HG02588 (cell line): ENCODE measurements at regions not wholly inside any gene's neighbourhood (a gene's known extent, or its start where the extent isn't known, plus 50 kb on each side); places are given as distances from the start of the nearest gene placed in this dataset.

Source experiments
- ATAC-seq: cut with Tn5 transposase; IDR thresholded peaks from one replicate; pipeline ENCODE4 v1.9.1; 2021; ENCODE audit warnings: mild to moderate bottlenecking, moderate library complexity; ENCODE audit not compliant: unreplicated experiment

DNA sequence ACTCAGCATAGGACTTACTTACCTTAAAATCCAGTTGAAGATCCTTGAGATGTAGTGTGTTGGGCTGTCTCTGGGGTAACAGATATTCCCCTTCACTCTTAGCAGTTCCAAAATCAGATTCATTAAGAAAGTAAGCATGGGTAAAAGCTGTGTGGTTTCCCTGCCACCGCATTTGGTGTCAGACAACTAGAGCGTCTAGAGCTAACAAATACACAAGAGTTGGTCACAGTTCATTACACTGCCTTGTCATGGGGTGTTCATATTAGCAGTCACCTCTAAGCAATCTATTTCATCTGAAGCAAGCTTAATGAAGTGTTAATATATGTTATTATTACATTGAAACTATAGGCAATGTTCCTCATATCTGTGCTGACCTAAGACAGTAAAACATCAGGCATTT, 342.8 kb downstream of the PPARGC1A start:
- no peak for ATAC-seq

DNA sequence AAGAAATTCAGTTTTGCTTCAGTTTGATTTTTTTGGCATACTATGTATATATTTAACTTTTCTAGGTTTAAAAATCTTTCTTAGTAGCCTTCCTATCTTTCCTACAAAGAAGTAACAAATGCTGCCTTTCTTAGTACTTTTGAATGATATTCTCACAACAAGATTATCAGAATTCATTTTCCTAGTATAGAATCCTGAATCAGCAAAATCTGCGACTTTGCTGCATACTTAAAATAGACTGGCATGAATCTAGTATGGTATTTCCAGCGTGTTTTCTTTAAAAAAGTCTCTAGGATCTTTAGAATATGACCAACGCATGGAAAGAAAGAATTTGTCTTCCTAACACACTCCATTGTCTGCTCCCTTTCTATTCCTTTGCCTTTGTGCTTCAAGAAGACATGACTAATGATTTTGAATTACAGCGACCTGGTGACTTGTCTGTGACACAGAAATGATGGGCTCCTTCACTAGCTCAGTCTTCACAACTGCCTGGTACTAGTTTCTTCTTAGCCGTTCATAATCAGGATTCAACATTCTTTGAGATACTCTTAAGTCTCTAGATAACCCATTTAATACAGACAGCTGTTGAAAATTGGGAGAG, 349.8 kb downstream of the PPARGC1A start:
- ATAC-seq = no peak

DNA sequence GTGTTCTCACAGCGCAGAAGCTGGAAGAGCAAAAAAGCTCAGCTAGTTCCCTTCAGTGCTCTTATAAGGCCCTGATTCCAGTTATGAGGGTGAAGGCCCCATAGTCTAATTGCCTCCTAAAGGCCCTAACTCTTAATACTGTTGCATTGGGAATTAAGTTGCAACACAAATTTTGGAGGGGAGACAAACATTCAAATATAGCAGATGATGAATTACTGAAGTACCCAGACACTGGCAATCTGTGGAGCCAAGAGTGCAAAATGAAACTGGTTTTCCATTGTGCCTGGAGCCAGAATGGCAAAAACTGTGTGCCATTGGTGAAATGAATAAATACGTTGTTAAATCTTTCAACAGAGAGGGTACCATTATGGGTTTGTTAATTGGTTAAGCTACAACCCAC, 356.0 kb downstream of the PPARGC1A start:
- ATAC-seq = no peak

DNA sequence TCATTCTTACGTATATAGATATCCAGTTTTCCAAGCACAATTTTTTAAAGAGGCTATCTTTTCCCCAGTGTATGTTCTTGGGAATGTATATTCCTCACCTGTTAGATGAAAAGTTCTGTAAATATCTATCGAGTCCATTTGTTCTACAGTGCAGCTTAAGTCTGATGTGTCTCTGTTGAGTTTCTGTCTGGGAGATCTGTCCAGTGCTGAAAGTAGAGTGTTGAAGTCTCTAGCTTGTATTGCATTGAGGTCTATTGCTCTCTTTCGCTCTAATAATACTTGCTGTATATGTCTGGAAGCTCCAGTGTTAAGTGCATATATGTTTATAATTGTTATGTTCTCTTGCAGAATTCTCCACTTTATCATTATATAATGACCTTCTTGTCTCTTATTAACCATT, 373.1 kb downstream of the PPARGC1A start:
- no peak for ATAC-seq

DNA sequence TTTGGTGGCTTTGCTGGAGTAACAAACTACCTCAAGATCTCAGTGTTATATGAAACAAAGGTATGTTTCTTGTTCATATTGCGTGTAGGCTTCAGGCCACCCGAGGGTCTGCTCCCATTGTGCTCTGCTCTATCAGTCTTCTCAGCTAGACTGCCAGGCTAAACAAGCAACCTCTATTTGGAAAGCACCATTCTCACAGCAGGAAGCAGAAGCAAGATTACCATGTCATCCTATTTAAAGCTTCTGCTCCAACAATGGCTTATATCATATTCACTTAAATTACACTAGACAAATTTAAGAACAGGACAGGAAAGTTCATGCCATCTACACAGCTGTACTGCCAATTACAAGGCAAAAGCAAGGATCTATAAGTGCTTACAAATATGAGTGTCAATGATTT, 385.8 kb downstream of the PPARGC1A start:
- ATAC-seq = no peak

DNA sequence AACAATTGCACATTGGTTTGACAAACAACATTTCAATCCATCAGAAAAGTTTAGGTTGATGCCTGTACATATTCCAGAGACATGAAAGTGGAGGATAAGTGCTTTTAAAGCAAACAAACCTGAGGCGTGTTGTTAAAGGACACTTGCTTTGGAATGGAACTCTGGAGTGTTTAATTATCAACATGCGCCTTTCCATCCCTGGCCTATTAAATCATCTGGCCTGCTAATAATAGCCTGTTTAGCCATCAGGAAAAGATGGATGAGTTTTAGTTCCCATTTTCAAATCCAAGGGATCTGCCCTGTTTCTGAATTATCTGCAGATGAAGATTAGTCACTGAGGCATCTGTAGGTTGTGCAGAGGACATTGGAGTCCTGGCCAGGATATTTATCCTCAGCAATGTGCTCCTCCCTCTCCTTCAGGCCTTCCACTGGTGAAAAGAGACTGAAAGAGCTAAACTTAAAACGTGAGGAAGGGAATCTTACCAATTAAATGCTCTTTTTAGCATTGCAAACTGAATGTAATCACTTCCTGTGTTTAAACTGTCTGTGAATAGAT, 388.9 kb downstream of the PPARGC1A start:
- ATAC-seq = no peak

DNA sequence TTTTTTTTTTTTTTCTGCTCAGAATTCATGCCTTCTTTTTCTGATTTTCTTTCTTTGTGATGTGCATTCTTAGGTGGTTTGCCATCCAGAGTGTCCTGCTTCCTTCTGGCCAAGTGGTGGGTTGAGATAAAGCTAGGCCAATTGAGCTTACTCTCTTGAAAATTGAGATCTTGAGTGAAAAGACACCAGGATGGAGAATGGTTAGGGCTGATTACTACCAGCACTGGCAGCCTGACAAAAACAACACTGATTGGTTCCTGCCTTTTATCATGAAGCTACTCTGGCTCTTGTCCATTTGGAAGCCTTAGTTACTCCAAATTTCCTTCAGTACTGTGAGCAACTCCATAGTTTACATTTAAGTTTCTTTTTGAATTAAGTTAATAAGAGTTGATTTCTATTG, 404.0 kb downstream of the PPARGC1A start:
- no peak for ATAC-seq

DNA sequence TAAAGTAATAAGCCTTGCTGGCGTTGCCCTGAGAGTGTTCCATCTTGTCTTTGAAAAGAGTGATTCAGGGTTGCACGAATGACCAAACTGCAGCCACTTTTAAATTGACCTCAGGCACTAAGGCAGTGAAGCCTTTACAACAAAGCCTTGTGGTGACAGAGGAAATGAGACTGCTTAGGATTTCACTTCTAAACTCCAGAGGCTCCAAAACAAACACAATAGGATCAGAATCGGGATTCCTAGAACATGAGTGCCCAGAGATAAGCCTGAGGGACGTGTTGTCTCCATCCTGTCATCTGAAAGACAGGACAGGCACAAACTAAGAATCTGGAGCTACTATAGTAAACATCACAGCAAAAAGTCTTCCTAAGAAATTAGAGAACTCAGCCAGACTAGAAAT, 405.2 kb downstream of the PPARGC1A start:
- ATAC-seq = no peak

DNA sequence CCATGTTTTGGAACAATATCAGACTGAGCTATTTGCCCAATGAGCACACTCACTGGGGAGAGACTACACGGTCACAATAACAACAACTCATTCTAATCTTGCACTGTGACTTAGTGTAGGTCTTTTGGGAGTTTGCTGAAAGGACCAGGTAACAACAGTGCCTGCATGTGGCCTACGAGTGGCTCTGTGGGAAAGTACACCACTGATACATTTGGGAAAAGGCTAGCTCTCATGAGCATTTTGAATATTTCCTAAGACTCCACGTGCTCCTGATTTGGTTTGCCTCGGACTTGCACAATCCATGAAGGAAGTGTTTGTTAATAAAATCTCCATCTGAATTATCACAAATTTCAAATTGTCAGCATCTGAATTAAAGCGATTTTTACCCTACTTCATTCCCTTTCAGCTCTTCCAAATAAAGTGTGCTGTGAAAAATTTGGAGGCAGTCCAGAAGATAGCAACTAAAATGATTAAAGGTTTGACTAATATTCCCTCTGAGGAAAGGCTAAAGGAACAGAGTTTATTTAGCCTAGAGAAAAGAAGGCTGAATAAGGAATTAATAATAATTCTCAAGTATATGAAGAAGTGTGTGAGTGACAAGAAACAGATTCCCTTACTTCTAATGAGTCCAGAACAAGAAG, 406.4 kb downstream of the PPARGC1A start:
- no peak for ATAC-seq

DNA sequence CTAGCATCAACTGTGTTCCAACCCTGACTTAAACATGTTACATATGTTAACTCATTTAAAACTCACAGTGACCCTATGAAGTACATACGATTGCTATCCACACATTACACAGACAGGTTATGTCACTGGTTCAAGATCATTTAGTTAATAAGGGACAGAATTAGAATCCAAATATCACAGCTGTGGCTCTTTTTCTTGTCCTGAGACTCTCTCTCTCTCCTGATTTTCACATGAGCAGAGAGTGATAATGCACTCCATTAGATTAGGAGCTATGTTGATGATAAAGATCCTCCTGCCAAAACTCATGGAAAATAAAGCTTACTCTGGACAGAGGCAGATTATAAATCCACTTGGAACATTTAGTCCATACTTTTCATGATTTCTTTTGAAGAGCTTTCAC, 408.3 kb downstream of the PPARGC1A start:
- no peak for ATAC-seq

DNA sequence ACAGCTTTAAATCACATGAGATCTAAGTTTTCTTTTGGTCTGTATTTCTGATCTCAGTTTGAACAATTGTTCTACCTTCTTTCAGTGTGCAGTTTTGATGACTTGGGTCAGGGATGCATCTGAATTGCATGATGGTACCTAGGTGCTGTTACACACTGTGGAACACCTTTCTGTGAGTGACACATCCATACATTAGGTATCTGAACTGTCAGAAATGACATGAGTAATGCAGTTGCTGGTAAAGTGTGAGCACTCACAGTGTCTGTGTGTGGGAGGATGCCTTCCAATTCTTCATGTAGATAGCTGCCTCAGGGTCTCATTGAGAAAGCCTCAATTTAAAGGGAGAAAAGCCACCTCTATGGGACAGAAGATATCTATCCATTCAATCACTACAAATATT, 411.9 kb downstream of the PPARGC1A start:
- ATAC-seq = no peak

DNA sequence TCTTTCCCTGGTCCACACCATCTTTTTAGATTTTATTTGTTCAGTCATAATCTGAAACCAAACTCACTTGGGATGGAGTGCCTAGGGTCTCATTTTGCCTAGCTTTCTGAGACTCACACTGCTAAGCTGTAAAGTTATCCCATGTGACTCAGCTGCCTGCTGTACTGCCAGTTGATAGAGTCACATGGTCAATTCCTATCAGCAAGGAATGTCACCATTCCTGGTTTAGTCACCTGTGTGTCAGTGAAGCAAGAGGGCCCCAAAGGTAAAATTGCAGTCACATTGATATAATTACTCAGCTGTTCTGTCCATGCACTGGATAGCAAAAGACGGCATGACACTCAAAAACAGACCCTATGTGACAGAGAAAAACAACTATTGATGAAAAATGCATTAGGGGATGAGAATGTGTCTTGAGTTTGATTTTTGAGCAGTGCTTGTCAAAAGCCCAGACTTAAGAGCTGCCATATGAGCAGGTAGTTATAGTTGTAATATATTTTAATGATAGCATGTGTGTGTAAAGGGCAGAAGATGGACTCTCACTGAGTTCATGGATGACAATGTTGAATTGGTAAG, 413.2 kb downstream of the PPARGC1A start:
- no peak for ATAC-seq

DNA sequence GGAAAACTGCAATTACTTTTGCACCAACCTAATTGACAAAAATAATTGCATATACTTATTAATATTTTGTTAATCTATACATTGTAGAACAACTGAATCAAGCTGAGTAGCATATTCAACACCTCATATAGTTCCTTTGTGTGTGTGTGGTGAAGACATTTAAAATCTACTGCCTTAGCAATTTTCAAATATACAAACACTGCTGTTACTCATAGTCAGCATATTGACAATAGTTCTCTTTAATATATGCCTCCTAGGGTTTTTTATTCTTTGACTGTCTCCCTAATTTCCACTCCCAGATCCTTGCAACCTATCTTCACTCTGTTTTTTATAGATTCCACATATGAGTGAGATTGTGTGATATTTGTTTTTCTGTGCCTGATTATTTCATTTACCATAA, 426.8 kb downstream of the PPARGC1A start:
- no peak for ATAC-seq

DNA sequence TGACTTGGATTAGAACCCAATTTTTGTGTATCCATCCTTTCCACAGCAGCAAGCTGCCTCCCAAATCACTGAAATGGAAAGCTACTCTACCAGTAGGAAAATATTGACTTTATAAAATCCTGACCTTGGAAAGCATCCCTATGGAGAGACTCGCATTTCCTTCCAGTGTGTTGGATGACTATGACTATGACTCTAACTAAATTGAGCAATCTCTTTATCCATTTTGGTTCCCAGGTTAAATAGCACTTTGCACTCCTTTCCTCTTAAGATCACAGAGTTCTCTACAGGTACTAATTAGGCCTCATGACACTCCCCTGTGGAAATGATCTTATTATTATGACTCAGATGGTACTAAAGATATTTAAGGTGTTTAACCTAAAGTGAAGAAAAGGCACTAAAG, 431.8 kb downstream of the PPARGC1A start:
- no peak for ATAC-seq

DNA sequence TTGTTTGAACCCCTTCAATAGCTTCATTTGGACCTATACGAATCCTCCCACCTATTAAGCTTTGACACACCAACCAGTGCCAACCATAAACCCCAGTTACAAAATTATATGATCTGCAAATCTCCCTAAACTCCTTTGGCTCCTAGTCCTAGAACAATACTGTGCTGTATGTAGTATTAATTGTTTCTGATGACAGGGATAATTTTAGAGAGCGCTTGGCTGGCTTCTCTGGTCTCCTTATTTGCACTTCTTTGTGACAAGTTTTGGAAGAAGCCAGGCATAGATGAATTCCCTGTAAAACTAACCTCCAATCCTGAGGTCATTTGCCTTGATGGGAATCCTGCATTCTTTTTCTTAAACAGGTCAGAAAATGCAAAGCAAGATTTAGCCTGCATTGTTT, 433.0 kb downstream of the PPARGC1A start:
- ATAC-seq = no peak

DNA sequence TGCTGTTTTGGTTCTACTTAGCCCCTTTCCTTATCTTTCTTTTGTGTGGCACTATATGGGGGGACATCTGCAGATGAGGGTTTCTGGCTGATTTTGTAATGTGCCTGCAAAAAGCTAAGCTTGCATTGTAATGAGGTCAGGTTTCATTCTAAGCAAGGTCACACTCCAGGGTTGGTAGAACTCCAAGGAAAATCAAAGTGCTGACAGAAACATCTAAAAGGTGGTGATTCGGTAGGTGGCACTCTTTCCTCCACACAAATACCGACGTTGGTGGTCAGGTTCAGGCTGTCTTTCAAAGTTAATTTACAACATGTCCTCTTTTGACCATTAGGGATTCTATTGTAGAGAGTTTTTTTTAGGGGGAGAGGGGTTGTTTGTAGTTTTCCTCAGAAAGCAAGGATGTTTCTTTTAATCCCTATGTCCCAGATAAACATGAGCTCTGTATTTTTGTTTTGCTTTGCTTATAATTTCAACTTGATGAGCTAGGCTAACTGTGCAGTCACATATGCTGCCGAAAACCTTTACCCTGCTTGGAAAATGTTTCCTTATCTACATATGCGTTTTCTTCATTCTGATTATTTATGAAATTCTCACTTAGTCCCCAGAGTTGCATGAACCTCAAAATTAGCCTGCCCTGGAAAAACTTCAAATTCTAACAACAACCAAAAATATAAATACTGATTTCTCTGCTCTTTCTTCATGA, 434.2 kb downstream of the PPARGC1A start:
- ATAC-seq = no peak

DNA sequence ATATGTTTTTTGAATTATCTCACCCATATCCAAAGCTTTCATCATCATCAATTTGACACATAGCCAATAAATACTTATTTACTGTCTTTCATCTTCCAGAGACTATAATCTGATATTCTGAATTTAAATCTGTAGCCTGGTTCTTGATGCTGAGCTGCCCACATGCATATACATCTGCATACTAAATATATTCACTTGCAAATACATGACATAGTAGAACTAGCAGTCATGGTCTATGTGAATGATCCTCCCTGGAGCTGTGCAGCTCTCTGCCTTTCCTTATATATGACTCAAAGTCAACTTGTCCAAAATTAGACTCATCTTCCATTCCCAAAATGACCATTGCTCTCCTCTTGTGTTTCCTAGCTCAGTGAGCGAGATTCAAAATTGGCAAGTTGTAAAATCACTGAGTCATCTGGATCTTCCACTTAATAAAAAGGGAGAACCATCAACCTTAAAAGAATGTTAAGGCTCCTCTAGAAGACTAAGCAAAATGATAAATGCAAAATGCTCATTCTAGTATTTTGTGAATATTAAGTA, 448.2 kb downstream of the PPARGC1A start:
- ATAC-seq = no peak

DNA sequence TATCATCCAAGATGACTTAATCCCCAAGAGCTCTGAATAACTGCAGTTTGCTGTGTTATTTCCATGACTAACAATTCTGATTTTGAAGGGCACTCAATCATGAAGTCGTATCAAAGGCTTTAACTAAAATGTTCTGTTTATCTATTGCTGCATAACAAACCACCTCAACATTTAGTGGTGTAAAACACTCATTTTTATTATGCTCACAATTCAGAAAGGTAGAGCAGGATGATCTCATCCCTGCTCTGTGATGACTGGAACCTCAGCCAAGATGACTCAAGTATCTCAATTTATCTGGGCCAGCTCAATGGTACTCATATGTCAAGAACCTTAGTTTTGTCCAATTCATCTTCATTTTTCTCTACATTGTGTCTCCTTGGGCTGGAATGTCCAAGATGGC, 451.1 kb downstream of the PPARGC1A start:
- ATAC-seq = no peak

DNA sequence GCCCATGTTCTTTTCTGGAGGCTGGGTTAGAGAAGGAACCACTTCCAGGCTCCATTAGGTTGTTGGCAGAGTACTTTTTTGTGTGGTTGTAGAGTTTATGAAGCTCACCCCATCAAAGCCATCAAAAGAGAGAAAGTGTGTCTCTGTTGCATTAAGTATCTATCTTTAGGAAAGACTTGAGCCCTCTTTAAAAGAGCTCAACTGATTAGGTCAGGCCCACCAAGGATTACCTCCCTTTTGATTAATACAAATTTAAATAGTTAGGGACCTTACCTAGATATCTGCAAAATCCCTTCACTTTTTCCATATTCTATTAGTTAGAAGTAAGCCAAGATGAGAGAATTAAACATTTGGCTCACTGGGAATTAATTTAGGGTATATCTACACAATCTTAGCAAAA, 460.4 kb downstream of the PPARGC1A start:
- ATAC-seq = no peak

DNA sequence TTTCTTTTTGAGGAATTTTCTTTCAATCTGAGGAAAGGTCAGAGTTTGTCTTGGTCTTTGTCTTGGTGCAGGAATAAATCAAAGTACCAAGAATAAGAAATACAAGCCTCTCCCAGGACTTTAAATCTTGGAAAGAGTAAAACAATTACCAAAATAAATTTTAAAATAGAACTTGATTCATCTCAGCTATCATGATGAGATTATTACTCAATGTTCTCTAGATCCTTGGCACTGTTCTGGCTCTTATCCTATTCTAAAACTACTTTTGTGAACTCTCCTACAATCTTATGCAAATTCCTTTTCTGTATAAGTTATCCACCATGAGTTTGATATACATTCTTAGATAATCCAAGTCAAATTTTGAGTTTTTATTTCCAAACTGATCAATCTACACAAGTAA, 464.3 kb downstream of the PPARGC1A start:
- no peak for ATAC-seq

DNA sequence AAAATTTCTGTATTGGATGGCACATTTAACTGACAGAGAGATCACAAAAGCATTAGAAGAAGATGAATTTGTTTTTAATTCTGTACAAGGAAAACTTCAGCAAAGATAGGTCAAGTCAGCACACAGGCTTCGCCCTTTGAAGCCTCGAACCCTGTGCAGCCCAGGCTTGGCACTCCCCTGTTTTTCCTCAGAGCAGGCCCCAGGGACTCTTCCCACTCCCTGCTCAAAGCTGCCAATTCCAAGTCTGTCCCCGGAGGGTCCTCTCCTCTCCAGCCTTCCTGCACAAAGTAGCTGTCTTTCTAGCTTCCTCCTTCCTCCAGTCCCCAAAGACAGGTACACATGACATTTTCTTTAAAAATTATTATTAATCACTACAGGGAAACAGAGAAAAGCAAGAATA, 466.3 kb downstream of the PPARGC1A start:
- ATAC-seq = no peak

DNA sequence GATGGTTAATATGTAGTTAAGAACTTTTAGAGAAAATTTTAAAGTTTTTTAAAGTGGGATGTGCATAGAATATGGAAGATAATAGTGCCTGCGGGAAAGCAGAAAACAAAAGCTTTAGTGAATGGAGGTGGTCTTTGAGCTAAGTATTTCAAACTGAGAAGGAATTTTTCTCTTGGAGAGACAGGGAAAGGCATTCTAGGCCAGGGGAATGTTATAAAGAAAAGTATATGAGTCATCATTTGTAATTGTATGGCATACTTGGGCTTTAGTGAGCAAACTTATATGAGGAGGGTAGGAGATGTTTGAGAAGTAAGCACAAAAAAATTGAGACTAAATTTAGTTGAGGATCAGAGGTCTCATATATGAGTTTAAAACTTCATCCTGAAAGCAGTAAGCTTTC, 467.0 kb downstream of the PPARGC1A start:
- no peak for ATAC-seq
